ENCODE measurements at regions not wholly inside any gene's neighbourhood (a gene's known extent, or its start where the extent isn't known, plus 50 kb on each side); places are given as distances from the start of the nearest gene placed in this dataset.

DNA sequence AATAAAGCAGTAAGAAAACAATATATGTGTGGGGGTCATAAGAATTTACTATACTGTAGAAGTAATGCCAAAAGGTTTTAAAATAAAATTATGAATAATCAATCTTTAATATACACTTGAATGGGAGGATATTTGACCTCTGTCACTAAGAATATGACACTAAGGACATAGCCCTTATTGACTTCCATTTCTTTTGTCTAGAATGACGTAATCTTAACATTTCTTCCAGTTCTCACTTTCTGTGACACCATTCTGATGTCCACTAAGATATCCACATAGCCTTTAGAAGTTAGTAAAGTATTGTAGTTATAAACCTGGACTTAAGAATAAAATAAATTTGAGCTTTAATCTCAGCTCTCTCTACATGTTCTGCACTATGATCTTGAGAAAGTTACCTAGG, 1050.7 kb downstream of the TLE4 start:
- no peak for ATAC-seq

GRCh38 chr9:80619356-80619755, 1047.6 kb downstream of the TLE4 start:
- DNase-seq (no peak), ATAC-seq (no peak)

More for the DNA sequence above, 1050.7 kb downstream of the TLE4 start:
- no peak for DNase-seq

- DNase-seq: no peak
Measured at GRCh38 chr9:80615964-80616363, 1044.2 kb downstream of the TLE4 start.

GRCh38 chr9:80605793-80606192, 1034.0 kb downstream of the TLE4 start:
- ATAC-seq: no peak
- DNase-seq: no peak

More at GRCh38 chr9:80615964-80616363, 1044.2 kb downstream of the TLE4 start:
- no peak for ATAC-seq

GRCh38 chr9:80605129-80605528, 1033.4 kb downstream of the TLE4 start:
- DNase-seq (no peak), ATAC-seq (no peak)

DNA sequence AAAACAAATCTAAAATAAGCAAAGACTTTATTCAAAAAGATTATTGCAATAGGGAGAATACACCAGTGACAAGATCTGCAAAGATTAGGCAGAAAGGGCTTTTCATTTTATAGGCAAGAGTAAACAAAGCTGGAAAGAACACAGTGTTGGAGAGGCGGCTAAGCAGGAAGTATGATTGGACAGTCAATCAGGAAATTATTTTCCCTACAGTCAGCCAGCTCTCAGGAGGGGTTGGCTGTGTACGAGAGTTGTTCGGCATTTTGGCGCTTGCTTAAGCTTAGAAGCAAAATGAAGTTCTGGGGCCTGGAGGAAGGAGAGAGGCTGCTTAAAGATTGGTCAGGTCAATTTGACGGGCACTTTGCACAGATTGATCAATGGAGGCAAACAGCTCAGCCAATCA, 1030.5 kb downstream of the TLE4 start:
- no peak for DNase-seq
- no peak for ATAC-seq

DNA sequence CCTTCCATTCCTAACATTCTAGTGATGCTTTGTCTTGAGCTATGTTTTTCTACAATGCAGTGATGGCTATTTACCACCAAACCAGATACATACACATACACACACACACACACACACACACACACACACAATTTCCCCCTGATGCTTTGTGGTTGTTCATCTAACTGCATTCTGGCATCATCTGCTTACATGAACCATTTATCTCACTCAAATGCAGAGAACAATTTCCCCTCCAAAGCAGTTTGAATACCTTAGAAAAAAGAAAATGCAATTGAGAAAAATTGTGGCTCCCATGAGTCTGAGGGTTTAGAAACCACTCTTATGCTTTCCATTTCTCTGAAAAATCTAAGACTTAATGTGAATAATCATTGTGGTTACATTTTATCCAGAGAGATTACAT, 1024.8 kb downstream of the TLE4 start:
- no peak for DNase-seq
- ATAC-seq: no peak

DNA sequence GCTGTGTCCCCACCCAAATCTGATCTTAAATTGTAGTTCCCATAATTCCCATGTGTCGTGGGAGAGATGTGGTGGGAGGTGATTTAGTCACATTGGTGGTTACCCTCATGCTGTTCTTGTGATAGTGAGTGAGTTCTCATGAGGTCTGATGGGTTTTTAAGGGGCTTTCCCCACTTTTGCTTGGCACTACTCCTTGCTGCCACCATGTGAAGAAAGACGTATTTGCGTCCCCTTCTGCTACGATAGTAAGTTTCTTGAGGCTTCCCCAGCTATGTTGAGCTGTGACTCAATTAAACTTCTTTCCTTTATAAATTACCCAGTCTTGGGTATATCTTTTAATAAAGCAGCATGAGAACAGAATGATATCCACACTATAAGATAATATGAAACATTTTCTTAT, 1023.4 kb downstream of the TLE4 start:
- no peak for DNase-seq
- no peak for ATAC-seq

DNA sequence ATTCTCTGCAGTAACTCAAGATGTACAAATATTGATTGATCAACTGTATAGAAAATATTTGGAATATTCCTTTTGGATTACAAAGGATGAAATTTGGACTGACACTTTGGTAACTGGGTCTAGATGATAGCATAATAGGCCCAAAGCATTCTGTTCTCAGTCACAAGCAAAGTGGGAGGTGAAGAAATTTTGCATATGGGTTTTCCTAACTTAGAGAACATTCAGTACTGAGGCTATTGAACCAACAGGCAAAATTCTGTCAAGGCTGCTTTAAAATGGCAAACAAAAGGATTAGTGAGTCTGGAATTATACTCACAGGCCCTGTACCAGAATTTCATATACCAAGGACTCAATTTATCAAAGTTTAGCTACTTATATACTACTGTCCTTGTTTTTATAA, 1020.6 kb downstream of the TLE4 start:
- ATAC-seq (no peak), DNase-seq (no peak)

DNA sequence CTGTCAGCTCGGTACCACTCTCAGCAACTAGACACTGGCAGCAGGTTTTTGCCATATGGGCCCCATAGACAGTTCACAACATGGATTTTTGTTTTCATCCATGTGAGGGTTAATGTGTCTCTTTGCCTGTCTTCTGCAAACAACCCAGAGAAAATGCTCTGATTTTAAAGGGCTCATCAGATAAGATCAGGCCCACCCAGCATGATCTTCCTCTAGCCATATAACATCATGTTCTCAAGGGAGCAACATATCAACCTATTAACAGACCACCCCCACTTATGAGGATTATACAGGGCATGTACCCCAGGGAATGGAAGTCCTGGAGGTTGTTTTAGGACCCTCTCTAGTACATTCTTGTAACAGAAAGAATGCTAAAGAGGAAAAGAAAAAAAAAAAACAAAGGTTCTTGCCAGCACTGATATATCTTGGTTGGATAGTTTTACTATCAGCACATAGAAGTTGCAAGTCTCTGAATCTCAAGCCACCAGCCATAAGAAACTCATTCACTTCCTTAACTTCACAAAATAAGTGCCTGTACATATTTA, 1015.1 kb downstream of the TLE4 start:
- DNase-seq: no peak
- no peak for ATAC-seq

DNA sequence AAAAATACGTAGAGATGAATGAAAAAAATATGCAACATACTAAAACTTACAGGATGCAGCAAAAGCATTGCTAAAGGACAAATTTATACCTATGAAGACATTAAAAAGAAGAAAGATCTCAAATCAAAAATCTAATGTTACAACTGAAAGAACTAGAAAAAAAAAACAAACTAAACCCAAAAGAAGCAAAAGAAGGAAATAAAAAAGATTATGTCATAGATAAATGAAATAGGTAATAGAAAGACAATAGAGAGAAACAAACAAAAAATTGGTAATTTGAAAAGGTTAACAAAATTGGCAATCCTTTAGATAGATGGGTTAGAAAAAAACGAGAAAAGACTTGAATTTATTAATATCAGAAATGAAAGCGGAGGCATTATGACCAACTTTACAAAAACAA, 1000.2 kb downstream of the TLE4 start:
- DNase-seq: no peak
- no peak for ATAC-seq

- no peak for ATAC-seq
- DNase-seq: no peak
Measured at GRCh38 chr9:80569236-80569635, 997.5 kb downstream of the TLE4 start.

DNA sequence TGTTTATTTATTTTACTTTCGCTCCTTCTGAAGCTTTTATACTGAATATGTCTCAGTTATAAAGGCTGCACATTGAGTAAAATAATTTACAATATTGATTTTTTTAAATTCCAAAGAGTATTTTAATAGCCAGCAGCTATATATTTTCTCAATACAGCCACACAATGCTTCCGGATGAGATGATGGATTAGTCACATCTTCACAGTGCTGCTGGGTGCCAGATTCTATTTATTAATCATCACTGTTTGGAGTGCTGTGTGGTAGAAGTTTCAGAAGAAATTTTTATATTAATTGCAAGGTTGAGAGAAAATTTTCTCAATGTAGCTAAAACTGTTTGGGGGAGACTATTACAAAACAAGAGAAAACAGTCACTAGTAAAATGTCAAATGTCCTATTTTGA, 989.8 kb downstream of the TLE4 start:
- no peak for DNase-seq

DNA sequence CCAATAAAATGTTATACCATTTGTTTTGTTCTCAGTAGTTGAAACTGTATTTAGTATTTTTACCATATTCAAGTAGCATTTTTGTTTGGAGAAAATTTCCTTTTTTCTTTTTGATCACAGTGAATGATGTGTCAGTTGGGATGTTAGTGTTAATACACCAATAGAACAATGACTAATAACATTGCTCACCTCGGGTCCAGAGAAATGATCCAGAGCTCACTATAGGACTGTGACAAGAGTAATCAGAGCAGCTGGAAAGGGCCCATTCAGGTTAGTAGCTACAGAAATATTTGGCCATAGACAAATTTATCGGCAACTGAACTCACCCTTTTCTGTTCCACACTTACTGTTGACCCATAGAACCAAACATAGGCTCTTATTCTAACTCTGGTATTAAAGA, 989.2 kb downstream of the TLE4 start:
- ATAC-seq: no peak
- DNase-seq: no peak

More for the DNA sequence above, 989.8 kb downstream of the TLE4 start:
- ATAC-seq: no peak

DNA sequence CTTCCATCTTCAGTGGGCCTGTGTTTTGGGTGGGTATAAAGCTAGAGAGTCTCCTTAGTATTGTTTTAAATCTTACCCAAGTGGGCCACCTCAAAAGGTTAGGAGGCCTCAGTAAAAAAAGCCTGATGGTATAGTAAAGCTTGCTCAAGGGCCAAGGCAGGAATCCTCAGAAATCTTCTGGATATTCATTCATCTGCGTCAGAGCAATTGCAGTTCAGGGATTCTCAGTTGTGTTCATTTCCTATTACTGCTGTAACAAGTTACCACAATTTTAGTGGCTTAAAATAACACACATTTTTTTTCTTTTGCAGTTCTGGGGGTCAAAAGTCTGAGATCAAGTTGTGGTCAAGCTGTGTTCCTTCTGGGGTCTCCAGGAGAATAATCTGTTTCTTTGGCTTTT, 985.5 kb downstream of the TLE4 start:
- ATAC-seq (no peak), DNase-seq (no peak)

DNA sequence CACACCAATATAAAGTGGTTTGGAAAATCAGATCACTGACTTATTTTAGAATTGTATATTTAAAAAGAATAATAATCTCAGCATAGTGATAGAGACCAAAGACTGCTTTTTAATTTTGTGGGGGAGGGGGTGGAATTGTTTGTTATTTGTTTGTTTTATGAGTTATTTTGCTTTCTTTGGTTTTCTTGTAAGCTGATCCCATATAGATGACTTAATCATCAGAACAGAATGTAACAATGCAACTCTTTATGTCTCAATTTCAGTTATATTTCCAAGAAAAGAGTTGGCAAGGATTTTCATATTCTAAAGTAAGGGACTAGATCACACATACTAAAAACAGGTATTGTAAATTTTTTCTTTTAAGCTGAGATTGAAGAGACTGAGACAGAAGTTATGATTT, 984.9 kb downstream of the TLE4 start:
- DNase-seq (no peak), ATAC-seq (no peak)

GRCh38 chr9:80555782-80556325, 984.1 kb downstream of the TLE4 start:
- DNase-seq: no peak
- no peak for ATAC-seq

- ATAC-seq: no peak
Measured at GRCh38 chr9:80554856-80555255, 983.1 kb downstream of the TLE4 start.

DNA sequence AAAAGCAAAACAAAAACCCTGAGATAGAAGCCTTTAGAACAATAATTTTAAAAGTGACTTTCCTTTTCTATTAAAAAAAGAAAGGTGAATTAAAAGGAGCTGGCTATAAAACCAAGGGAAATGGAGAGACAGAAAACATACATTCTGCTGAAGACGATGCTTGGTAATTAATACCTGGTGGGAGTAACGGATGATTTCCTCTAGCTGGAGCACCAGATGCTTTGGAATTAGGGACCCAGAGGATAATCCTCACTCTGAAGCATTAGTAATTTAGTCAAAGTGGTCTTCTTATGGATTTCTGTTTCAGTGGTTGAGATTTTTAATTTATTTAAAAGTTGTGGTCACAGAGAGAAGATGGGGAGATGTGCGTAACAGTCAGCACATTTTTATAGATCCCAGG, 982.5 kb downstream of the TLE4 start:
- ATAC-seq (no peak), DNase-seq (no peak)

More at GRCh38 chr9:80554856-80555255, 983.1 kb downstream of the TLE4 start:
- no peak for DNase-seq

GRCh38 chr9:80552931-80553330, 981.2 kb downstream of the TLE4 start:
- no peak for DNase-seq
- no peak for ATAC-seq

DNA sequence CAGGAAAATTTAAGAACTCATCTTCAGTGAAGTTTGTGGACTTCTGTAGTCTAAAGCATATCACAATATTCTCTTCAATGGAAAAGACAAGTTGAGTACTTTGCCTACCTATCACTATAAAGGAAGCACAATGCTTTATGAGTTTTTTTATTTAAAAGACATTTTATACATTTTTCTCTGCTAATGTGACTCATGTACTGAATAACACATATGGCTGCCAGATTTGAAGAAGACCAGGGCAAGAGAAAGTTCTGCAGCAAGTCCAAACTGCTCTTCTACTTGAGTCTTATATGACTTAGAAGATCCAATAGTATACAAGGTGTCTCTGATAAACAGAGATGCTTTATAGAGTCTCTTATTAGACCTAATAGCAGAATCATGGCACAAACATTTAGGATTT, 978.4 kb downstream of the TLE4 start:
- no peak for DNase-seq
- no peak for ATAC-seq

DNA sequence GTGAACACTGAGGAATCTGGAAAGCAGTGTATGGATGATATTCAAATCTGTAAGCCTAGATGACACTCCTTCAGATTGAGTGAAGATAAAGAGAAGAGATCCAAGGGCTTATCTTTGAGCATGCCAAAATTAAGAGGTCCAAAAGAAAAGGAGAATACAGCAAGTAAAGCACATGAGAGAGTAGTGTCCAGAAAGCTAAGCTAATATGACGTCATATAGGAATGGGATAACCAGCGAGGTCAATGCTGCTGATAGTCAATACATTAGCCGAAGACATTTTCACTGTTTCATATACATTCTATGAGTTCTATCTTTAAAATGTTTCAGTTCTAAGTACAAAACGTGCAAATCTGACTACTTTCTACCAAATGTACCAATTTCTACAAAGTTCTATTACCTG, 975.8 kb downstream of the TLE4 start:
- DNase-seq (no peak), ATAC-seq (no peak)

DNA sequence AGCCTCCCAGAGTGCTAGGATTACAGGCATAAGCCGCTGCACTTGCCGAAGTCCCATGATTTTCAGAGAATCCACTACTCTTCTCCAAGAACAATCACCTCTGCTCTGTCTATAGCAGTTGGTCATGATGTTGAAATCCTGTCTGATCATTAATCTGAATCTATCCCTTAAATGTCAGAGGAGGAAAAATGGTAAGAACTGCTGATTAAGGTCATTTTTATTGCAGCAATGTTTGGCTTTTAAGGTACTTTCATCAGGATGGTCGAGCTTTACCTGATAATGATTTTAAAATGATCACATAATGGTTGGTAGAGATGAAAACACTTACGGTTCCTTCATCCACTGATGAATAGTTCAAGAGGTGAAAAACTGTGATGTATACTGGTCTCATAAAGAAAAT, 968.6 kb downstream of the TLE4 start:
- DNase-seq (no peak), ATAC-seq (no peak)

DNA sequence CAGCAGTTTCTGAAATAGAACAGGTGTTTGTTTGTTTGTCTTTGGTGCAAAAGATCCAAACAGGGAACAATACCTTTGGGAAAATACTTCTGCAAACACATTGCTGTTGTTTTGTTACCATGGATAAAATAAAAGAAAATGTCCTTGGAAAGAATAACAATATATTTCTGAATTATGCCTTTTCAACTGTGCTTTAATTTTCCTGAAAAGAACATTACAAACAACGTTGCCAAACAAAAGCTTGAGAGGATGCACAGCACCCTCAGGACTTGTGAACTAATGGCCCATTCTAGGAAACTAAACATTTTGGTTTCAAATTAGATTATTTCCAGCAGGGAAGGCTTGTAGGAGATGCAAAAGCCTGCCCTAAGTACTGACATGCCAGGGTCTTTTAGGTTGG, 967.2 kb downstream of the TLE4 start:
- DNase-seq (no peak), ATAC-seq (no peak)

- ATAC-seq (no peak), DNase-seq (no peak)
Measured at GRCh38 chr9:80522465-80522864, 950.7 kb downstream of the TLE4 start.

All from stimulated activated naive CD8-positive, alpha-beta T cell treated with anti-CD3 and anti-CD28 coated beads, Interleukin-15, Interleukin-2, amounts not matched to agents 100 U/mL and 50 U/mL, for 24 hours (primary cell).